ENCODE measurements at regions not wholly inside any gene's neighbourhood (a gene's known extent, or its start where the extent isn't known, plus 50 kb on each side); places are given as distances from the start of the nearest gene placed in this dataset.

DNA sequence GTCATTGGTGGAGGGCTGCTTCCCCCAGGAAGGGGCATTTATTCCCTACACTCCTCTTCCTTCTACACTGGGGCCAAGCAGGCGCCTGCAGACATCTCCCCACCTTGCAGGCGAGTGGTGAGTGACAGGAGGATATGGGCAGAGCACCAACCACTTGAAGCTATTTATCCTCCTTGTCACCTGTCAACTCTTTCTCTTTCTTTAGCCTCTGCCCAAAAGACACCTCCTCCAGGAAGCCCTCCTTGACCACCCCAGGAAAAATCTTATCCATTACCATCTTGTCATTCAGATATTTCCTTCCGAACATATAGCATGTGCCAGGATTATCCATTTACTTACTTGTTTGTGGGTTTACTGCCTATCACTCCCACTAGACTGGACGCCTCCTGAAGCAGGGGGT lies 362.4 kb downstream of the MN1 start:
- Histone ChIP-seq H3K27me3 (ENCODE audit: control insufficient read depth, insufficient read depth, low read length) (no peaks in the 10 kb centered on the region), H3K4me3 (ENCODE audit: insufficient read depth, low read depth, low read length) (no peak overlapping the region), H3K36me3 (replicated peaks; ENCODE audit: control insufficient read depth, insufficient read depth, low read length) (no peaks in the 10 kb centered on the region)
- DNase-seq: no peak

DNA sequence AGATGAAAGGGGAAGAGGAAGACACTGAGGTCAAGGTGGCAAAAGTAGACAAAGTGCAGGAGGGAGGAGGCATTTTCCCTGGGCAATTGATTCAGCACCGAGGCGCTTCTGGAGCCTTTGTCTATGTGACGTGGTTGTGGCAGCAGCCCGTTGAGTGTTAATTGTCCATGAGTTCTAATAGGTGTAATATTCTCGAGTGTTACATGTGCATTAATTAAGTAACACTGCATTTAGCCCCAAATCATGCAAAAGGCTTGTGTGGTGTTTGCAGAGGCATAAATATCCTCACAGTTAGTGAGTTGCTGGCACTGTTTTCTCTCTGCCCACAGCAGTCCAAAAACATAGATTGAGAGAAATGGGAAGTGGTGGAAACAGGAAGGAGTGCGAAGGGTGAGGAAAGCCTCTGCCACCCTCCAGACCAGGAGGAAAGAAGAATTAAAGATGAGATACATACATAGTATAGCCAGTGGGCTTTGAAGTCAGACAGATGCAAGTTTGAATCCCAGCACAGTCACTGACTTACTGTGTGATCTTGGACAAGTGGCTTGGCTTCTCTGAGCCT lies 361.2 kb downstream of the MN1 start:
- no peaks in the 10 kb centered on the region for H3K36me3 ChIP-seq (replicated peaks; ENCODE audit: control insufficient read depth, insufficient read depth, low read length)
- H3K4me3 ChIP-seq (ENCODE audit: insufficient read depth, low read depth, low read length): no peak overlapping the region
- H3K27me3 ChIP-seq (ENCODE audit: control insufficient read depth, insufficient read depth, low read length): no peaks in the 10 kb centered on the region
- DNase-seq: no peak

DNA sequence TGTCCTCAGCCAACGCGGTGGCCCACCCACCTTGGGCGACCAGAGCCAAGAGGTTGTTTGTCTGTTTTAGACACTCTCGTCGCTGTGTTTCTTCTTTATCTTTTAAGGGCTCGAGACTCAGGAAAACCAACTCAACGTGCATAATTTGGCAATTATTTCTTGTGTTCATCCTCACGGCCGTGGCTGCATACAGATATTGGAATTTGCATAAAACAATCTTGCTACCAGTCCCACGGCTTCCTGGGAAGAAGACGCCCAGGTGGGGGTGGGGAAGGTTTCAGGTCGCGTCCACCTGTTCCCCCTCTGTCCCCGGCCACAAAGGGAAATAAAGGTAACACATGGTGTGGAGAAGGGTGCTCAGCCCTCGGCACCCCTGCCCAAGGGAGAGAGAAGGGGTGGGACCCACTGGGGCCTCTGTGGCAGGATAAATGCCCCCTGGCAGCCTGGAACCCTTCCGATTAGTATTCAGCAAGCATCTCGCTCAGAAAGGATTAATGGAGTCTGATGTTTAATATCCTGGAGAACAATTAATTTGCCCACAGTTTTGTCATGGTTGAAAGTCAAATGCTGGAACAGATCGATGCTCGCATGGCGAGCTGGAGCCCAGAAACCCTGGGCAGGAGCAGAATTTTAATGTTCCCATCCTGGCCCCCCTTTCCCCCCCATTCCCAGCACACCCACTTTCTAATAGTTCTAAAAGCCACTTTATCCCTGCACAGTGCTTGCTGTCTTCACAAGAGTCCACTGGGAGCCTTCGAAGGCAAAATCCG lies 359.7 kb downstream of the MN1 start:
- no peak for DNase-seq
- H3K36me3 ChIP-seq (replicated peaks; ENCODE audit: control insufficient read depth, insufficient read depth, low read length): no peaks in the 10 kb centered on the region
- no peaks in the 10 kb centered on the region for H3K27me3 ChIP-seq (ENCODE audit: control insufficient read depth, insufficient read depth, low read length)
- H3K4me3 ChIP-seq (ENCODE audit: insufficient read depth, low read depth, low read length): no peak overlapping the region

DNA sequence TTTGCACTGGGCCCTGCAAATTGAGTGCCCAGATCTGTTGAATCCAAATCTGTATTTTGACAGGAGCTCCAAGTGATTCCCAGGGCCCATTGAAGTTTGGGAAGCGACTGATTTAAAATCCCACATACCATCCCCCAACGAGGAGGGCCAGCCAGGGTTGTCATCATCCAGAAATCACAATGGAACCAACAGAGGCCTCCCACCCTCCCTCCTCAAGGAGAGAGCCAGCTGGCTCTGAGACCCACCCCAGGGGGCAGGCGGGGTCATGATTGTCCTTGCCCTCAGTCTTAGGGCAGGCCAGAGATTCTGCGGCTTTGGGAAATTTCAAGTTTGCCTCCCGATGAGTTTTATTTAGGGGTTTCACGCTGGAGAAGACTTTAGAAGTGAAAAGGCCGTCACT lies 358.2 kb downstream of the MN1 start:
- peak; percentile 77 for DNase-seq
- H3K4me3 ChIP-seq (ENCODE audit: insufficient read depth, low read depth, low read length): no peak overlapping the region
- no peaks in the 10 kb centered on the region for H3K27me3 ChIP-seq (ENCODE audit: control insufficient read depth, insufficient read depth, low read length)
- H3K36me3 ChIP-seq (replicated peaks; ENCODE audit: control insufficient read depth, insufficient read depth, low read length): no peaks in the 10 kb centered on the region

DNA sequence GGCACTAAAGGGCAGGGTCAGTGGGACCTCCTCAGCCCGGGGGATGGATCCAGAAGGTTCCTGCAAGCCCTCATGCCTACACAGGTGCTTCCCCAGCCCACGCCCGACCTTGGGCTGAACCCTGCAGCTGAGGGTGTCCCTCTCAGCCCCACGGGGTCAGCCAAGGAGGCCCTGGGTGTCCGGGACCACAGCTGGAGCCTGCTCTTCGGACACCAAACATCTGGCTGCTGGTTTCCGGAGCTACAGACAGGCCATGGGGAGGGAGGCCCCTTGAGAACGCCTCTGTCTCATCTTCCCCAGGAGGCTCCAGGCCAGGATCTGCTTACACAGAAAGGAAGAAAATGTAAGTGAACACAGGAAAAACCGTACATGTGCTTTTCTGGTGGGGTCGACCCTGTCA lies 355.7 kb downstream of the MN1 start:
- Histone ChIP-seq H3K27me3 (ENCODE audit: control insufficient read depth, insufficient read depth, low read length) (no peaks in the 10 kb centered on the region), H3K36me3 (replicated peaks; ENCODE audit: control insufficient read depth, insufficient read depth, low read length) (no peaks in the 10 kb centered on the region), H3K4me3 (ENCODE audit: insufficient read depth, low read depth, low read length) (no peak overlapping the region)
- DNase-seq: no peak

DNA sequence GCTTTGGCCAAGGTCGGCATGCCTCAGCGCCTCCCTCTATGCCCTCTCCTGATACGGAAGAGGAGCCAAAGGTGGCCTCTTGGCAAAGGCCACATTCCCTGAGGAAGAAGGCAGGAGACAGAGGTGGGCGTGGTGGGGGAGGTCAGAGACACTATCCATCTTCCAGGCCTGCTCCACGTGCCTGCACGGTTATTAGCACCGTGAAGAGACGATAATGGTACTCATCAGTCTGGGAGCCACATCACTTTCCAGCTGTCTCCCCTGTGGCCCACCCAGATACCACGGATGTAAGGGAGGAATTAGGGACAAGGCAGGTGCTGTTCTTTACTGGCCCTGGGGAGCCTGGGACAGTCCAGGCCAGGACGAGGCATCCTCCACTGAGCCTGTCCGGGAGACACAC lies 354.3 kb downstream of the MN1 start:
- Histone ChIP-seq H3K27me3 (ENCODE audit: control insufficient read depth, insufficient read depth, low read length) (no peaks in the 10 kb centered on the region), H3K36me3 (replicated peaks; ENCODE audit: control insufficient read depth, insufficient read depth, low read length) (no peaks in the 10 kb centered on the region), H3K4me3 (ENCODE audit: insufficient read depth, low read depth, low read length) (no peak overlapping the region)
- DNase-seq: no peak

DNA sequence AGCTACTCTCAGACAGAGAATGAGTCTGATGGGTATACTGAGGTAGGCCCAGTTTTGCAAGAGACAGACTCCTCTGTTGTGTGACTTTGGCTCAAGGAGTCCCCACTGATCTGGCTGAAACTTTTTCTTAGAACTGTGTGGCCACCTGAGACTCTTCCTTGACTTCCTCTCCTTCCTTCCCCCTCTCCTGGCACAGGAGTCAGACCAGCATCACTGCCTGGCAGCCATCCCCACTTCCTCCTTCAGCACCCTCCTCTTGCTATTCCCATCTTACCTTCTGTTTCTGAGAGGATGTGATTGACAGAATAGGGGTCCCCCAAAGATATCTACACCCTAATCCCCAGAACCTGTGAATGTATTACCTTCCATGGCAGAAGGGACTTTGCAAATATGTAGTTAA lies 351.1 kb downstream of the MN1 start:
- Histone ChIP-seq H3K36me3 (replicated peaks; ENCODE audit: control insufficient read depth, insufficient read depth, low read length) (no peaks in the 10 kb centered on the region), H3K27me3 (ENCODE audit: control insufficient read depth, insufficient read depth, low read length) (no peaks in the 10 kb centered on the region), H3K4me3 (ENCODE audit: insufficient read depth, low read depth, low read length) (no peak overlapping the region)
- no peak for DNase-seq

DNA sequence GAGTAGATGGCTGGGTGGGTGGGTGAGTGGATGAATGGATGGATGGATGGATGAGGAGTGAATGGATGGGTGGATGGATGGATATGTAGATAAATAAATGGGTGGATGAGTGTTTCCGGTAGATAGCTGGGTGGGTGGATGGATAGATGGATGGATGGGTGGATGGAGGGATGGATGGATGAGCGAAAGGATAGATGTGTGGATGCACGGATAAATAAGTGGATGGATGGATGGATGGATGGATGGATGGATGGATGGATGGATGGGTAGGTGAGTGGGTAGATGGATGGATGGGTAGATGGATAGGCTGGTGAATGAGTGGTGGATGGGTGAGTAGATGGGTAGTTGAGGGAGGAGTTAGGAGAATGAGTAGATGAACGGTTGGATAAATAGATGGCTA lies 349.3 kb downstream of the MN1 start:
- Histone ChIP-seq H3K4me3 (ENCODE audit: insufficient read depth, low read depth, low read length) (no peak overlapping the region), H3K36me3 (replicated peaks; ENCODE audit: control insufficient read depth, insufficient read depth, low read length) (no peaks in the 10 kb centered on the region), H3K27me3 (ENCODE audit: control insufficient read depth, insufficient read depth, low read length) (no peaks in the 10 kb centered on the region)
- no peak for DNase-seq

DNA sequence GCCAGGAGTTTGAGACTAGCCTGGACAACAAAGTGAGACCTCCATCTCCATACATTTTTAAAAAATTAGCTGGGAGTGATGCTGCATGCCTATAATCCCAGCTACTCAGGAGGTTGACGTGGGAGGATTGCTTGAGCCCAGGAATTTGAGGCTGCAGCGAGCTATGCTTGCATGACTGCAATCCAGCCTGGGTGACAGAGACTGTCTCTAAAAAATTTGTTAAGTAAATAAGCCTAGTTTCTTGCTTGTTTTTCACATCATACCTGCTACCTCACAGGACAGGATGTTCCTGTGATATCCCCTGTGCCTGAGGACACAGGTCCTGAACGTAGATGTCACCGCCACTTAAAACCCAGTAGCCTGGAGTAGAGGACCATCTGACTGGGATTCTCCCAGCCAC lies 348.6 kb downstream of the MN1 start:
- no peaks in the 10 kb centered on the region for H3K27me3 ChIP-seq (ENCODE audit: control insufficient read depth, insufficient read depth, low read length)
- DNase-seq: no peak

DNA sequence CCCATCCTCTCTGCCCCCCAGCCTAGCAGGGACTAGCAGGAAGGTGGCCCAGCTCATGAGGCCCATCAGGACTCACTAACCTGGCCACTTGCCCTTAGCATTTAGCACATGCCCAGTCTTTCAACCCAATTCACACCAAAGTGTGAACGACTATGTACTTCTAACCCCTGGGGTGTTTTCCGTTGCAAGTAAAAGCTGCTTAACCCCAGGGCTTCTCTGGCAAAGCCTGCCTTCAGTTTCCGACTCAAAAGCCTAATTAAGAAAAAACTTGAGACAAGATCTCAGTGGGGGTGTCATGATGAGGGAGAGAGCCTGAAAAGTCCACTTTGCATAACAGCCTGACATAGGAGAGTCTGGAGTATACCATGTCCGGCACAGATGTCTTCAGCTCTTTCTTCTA lies 347.8 kb downstream of the MN1 start:
- no peak for DNase-seq
- Histone ChIP-seq H3K36me3 (replicated peaks; ENCODE audit: control insufficient read depth, insufficient read depth, low read length) (no peaks in the 10 kb centered on the region), H3K27me3 (ENCODE audit: control insufficient read depth, insufficient read depth, low read length) (no peaks in the 10 kb centered on the region), H3K4me3 (ENCODE audit: insufficient read depth, low read depth, low read length) (no peak overlapping the region)

More for the DNA sequence above, 348.6 kb downstream of the MN1 start:
- no peaks in the 10 kb centered on the region for H3K36me3 ChIP-seq (replicated peaks; ENCODE audit: control insufficient read depth, insufficient read depth, low read length)
- H3K4me3 ChIP-seq (ENCODE audit: insufficient read depth, low read depth, low read length): no peak overlapping the region

DNA sequence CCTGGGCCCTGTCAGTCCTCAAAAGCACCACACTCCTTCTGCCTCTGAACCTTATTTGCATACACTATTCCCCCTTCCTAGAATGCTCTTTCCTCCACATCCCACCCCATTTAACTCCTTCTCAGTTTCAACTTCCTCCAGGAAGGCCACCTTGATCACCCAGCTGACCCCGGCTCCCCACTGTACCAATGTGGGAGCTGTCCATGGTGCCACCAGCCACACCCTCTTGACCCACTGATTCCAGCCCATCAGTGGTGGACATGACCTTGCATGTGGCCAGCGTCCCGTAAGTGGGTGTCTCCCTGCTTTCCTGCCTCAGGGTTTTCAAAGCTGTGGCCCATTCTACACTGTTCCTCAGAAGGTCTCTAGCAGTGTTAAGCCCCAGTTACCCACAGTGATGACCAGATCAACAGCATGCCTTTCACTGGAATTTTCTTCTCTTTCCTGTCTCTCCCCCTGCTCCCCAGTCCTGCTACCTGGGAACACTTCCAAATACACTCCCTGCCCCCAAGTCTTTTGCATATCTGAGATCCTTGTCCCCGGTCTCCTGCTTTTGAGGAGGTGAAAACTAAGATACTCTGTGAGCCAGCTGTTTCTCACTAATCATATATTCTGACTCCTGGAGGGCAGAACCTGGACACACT lies 346.6 kb downstream of the MN1 start:
- H3K36me3 ChIP-seq (replicated peaks; ENCODE audit: control insufficient read depth, insufficient read depth, low read length): no peaks in the 10 kb centered on the region
- no peaks in the 10 kb centered on the region for H3K27me3 ChIP-seq (ENCODE audit: control insufficient read depth, insufficient read depth, low read length)
- H3K4me3 ChIP-seq (ENCODE audit: insufficient read depth, low read depth, low read length): no peak overlapping the region
- DNase-seq: no peak

DNA sequence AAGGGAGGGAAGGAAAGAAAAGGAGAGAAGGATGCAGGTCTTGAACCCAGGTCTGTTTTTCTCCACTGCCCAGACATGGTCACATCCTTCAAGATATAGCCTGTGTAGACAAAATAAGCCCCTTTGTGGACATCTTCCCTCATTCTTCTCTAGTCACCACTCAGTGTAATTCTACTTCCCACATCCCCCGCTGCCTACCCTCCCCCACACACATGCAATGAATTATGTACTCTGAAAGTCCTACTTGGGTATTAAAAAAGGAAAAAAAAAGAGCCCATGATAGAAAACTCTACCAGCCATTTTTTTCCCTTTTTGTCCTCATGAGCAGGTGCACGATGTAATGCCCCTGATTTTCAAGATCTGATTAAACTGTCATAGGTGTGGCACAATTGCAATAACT lies 346.0 kb downstream of the MN1 start:
- Histone ChIP-seq H3K4me3 (ENCODE audit: insufficient read depth, low read depth, low read length) (no peak overlapping the region), H3K36me3 (replicated peaks; ENCODE audit: control insufficient read depth, insufficient read depth, low read length) (no peaks in the 10 kb centered on the region), H3K27me3 (ENCODE audit: control insufficient read depth, insufficient read depth, low read length) (no peaks in the 10 kb centered on the region)
- no peak for DNase-seq

DNA sequence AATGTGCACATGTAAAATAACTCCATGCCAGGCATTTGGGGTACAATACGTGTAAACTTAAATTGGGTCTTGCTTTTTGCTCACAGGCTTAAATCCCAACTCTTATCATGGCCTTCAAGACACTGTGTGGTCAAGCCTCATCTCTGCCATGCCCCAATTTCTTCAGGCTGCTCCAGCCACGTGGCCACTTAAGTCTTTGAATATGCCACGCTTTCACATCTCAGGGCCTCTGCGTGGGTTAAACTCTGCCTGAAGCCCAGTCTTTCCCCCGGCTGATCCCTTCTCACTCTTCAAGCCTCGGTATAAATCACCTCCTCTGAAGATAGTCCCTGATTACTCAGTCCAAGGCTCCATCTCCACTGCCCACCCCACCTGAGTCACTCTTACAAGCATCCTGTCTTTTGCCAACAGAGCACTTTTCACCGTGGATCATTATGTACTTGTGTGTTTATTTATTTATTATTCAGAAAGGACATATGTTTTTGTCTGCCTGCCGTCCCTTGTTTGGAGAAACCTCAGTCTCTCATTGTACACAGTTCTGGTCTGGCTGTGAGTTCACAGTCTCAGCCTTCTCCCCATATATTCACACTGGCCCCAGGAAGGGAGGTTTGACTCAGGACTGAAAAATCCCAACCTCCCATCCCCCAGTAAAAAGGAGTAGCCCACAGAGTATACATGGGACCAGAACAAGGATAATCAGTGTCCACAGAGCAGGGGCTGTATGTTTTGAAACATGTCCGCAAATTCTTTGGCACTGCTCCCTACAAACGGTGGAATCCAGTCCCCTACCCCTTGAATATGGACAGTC lies 344.7 kb downstream of the MN1 start:
- no peaks in the 10 kb centered on the region for H3K36me3 ChIP-seq (replicated peaks; ENCODE audit: control insufficient read depth, insufficient read depth, low read length)
- H3K4me3 ChIP-seq (ENCODE audit: insufficient read depth, low read depth, low read length): no peak overlapping the region
- no peaks in the 10 kb centered on the region for H3K27me3 ChIP-seq (ENCODE audit: control insufficient read depth, insufficient read depth, low read length)
- no peak for DNase-seq

DNA sequence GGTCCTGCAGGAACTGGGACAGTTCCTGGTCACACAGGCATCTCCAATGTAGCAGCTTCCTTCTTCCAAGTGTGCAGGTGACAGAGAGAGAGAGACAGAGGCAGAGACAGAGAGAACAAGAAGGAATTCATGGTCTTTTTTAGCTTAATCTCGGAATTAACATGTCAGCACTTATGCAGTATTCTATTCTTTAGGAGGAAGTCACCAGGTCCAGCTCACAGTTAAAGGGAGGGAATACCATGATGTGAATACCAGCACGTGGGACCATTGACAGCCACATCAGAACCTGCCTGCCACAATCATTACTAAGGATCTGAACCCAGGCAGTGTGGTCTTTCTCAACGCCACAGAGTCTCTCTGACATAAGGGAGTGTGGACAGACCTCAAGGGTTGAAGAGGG lies 341.6 kb downstream of the MN1 start:
- H3K4me3 ChIP-seq (ENCODE audit: insufficient read depth, low read depth, low read length): no peak overlapping the region
- no peaks in the 10 kb centered on the region for H3K36me3 ChIP-seq (replicated peaks; ENCODE audit: control insufficient read depth, insufficient read depth, low read length)
- no peaks in the 10 kb centered on the region; the same call in 1 of the 2 replicates for H3K27me3 ChIP-seq (ENCODE audit: control insufficient read depth, insufficient read depth, low read length)
- no peak for DNase-seq

All from H7 (cell line).